ENCODE measurements at regions not wholly inside any gene's neighbourhood (a gene's known extent, or its start where the extent isn't known, plus 50 kb on each side); places are given as distances from the start of the nearest gene placed in this dataset.

DNA sequence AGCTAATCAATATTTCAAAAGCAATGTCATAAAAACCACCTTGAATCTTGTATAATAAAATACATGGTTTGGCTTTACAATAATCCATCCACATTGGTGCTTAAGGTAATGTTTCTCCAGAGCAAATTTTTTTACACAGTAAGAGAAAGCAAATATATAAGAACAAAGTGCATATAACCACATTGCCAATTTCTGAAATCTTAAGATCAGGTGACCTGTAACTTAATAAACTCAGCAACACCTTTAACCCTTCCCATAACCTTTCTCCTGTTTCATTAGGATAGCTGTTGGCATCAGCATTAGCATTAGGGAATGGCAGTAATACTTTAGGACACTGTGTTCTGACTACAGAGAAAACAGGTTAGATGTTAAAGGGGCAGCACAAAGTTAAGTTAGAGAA, 155.9 kb upstream of the SEMA3D start:
- TF ChIP-seq POLR2A (IDR thresholded peaks at IDR 0.05), result no peak
- TF ChIP-seq, protein P1, sequence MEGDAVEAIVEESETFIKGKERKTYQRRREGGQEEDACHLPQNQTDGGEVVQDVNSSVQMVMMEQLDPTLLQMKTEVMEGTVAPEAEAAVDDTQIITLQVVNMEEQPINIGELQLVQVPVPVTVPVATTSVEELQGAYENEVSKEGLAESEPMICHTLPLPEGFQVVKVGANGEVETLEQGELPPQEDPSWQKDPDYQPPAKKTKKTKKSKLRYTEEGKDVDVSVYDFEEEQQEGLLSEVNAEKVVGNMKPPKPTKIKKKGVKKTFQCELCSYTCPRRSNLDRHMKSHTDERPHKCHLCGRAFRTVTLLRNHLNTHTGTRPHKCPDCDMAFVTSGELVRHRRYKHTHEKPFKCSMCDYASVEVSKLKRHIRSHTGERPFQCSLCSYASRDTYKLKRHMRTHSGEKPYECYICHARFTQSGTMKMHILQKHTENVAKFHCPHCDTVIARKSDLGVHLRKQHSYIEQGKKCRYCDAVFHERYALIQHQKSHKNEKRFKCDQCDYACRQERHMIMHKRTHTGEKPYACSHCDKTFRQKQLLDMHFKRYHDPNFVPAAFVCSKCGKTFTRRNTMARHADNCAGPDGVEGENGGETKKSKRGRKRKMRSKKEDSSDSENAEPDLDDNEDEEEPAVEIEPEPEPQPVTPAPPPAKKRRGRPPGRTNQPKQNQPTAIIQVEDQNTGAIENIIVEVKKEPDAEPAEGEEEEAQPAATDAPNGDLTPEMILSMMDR (IDR thresholded peaks at IDR 0.05), result no peak
